HG03280 (cell line): ENCODE measurements at regions not wholly inside any gene's neighbourhood (a gene's known extent, or its start where the extent isn't known, plus 50 kb on each side); places are given as distances from the start of the nearest gene placed in this dataset.

Experiments used
- ATAC-seq: cut with Tn5 transposase; IDR thresholded peaks from one replicate; pipeline ENCODE4 v1.9.1; 2021; ENCODE audit warnings: mild to moderate bottlenecking, moderate library complexity; ENCODE audit not compliant: unreplicated experiment

DNA sequence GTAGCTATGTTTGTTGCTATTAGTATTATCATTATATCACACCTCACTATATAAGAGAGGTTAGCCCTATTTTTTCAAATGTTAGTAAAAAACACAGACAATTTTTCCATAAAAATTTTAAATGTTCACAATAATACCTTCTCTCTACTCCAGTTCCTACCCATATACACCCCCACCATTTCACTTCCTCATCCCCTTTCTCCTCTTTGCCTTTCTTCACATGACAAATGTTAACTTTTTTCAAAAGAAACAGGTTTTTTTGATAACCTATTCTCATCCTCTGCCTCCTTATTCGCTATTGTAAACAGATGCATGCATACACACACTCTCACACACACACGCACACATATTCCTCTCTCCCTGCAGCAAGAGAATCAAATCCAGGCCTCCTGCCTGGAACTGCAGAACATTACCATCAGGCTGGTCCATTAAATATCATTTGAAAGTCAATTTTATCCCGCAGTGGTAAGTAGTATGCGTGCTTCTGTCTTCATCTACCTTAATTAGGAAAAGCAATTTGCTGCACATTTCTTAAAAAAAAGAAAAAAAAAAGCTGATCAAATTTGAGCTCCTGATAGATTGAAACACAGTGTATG is 55.5 kb downstream of the MID1IP1 start:
- ATAC-seq: no peak

DNA sequence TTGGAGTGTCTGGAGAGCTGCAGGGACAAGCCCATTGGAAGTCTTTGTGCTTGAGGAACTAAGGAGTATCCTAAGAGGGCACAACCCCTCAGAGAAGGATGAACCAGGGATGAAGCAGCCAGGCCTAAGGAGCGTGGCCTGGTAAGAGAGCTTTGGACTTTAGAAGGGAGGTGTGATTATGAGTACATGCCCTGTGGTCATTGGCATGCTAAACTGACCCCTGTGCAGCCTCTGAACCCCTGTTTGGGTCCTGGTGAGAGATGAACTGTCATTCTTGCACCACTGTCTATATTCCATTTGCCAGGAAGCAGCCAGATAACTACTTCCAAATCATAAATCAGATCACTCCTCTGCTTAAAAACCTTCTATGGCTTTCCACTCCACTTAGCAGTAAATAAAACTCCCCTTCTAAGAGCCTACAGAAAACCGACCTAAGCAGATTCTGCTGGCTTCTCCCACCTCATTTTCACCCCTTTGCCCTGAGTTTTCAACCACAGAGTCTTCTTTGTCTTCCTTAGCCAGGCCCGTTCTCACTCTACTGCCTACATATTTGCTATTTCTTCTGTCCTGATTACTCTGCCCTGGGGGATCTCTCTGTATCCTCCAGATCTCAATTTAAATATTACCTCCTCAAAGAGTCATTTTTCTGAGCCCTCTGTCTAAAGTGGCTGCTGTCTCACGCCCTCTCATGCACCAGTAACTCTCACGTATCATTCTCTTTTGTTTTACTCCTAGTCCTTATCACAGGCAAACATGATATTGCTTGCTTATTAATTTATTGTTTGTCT is 56.7 kb downstream of the MID1IP1 start:
- ATAC-seq: no peak

- ATAC-seq: no peak
These were observed 58.3 kb downstream of the MID1IP1 start for GRCh38 chrX:38859602-38860001.

DNA sequence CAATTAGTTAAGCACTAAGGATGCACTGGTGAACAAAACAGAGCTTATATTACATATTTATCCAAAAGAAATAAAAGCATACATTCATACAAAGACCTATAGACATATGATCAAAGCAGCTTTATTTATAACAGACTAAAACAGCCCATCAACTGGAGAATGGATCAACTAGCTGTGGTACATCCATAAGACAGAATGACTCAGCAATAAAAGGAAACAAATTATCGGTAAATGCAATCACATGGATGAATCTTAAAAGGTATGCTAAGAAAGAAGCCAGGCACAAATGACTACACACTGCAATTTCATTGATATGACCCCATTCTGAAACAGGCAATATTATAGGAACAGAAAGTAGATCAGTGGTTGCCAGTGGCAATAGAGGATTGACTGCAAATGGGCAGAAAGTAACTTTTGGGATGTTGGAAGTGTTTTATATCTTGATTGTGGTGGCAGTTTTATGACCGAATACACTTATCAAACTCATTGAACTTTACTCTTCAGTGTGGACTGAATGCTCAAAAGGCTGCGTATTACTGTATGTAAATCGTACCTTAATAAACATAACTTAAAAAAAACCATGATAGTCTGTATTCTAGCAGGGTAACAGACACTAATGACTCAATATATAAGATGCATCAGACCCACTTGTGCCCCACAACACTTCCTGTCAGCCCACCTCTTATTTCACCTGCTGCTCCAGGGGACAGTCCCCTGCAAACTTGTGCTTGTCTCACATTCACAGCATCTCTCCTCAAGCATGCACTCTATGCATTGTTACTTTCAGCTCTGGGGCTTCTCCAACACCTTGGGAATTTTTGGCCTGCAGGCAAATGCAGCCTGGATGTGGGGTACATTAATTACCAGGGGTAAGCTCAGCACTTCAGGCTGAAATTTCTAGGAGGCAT is 59.1 kb downstream of the MID1IP1 start:
- ATAC-seq: no peak

DNA sequence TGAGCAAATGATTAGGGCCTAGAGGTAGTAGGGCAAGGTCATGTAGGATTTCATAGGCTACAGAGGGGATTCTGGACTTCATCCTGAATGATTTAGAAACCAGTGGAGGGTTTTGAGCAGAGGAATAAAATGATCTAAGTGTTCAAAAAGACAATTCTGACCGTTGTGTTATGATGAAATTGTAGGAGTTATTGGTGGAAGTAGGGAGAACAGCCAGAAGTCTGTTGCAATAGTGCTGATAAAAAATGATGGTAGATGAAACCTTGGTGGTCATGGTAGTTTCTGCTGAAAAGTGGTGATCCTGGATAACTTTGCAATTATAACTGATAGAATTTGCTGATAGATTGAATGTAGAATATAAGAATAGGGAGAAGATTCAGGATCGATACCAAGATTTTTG is 60.2 kb downstream of the MID1IP1 start:
- no peak for ATAC-seq

GRCh38 chrX:38862100-38862499 is 60.8 kb downstream of the MID1IP1 start:
- ATAC-seq: no peak

DNA sequence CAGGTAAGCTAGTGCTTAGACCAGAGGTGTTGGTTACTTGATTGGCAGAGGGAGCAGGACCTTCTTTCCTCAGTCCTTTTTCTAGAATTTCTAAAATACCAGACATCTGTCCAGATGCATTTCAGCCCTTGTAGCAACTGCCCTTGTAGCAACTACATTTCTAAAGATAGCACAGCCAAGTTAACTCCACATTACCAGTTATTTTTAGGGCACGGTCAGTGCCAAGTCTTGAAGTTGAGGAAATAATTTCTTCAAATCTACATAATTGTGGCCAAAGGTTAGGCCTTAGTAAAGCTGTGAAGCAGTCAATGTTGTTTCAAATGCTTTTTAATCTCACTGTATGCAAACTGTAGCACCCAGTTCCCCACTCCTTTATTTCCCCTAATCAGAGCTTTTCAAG is 62.9 kb downstream of the MID1IP1 start:
- no peak for ATAC-seq

DNA sequence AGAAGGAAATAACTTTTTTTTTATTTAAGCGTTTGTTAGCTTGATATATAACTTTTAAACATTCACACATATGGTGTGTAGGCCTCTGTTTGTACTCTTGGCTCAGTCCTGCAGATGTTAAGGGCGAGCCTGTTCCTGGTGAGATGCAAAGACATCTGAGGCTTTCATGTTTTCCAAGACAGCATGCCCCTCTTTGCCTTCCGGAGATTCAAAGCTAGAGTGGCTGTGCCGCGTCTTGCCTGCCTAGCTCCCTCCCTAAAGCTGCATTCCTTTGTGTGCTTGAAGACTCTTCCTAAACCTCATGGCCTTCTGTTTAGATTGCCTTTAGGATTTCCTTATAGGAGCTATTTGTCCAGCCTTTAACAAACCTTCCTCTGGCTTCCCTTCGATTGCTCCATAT is 67.1 kb downstream of the MID1IP1 start:
- ATAC-seq: no peak

DNA sequence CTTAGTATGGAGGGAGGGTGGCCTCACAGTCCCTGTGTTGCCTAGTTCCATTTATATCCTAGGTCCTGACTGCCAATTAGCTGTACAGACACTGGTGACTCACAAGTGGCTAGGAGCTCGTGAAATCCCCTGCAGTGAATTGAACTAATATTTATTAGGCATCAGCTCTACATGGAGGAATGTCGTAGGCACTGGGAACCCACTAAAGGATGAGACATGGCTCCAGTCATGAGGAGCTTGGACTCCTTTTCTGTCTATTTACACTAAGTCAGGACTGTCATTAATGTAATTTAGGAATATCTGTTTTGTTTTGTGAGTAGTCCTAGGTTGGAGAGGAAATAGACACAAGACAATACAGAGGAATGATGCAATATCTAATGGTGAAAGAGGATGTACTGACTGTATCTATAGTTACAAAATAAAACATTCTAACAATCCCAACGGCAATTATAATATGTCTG is 67.7 kb downstream of the MID1IP1 start:
- ATAC-seq: no peak

- no peak for ATAC-seq
These were observed 69.2 kb downstream of the MID1IP1 start for GRCh38 chrX:38870361-38870895.

- no peak for ATAC-seq
These were observed 70.1 kb downstream of the MID1IP1 start for GRCh38 chrX:38871129-38872029.

DNA sequence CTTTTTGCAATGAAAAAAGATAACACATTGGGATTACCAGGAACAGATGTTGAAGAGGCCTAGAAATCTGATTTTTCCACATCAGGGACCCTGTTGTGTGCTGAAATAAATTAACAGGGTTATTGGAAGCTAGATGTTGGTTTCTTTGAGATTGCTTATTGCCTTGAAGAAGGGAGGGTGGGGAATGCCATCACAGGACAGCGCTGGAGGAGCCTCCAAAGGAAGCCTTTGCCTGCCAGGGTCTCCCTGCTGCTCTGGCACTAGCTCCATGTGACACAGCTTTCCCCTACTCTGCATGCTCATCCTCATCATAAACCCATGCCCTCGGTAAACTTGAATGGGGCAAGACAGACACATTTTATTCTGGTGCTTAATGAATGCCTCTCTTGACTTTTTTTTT is 76.1 kb downstream of the MID1IP1 start:
- no peak for ATAC-seq

DNA sequence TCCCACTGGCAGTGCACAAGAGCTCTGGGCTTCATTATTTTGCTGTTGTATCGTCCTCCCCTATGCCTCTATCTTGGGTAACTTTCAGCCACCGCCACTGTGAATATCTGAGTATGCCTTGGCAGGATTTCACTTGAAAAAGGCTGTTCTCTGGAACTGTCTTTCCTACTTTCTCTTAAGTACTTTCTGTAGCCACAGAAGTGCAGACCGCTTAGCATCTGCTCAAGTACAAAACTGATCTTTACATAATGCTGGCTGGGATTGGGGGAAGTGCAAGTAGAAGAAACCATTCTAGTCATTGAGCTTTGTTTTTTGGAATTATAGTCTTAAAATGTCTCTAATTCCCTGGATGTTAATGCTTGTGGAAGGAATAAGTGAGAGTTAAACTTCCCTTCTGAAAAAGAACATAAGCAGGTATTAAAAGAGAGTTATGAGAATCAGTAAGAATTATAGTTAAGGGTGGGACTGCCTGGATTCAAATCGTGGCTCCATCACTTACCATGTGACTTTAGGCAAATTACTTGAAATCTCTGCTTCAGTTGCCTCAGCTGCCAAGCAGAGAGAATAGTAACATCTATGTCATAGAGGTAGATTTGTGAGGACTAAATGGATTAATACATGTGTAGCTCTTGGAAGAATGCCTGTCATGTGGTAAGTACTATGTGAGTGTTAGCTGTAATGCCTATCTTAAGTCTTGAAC is 77.5 kb downstream of the MID1IP1 start:
- no peak for ATAC-seq

DNA sequence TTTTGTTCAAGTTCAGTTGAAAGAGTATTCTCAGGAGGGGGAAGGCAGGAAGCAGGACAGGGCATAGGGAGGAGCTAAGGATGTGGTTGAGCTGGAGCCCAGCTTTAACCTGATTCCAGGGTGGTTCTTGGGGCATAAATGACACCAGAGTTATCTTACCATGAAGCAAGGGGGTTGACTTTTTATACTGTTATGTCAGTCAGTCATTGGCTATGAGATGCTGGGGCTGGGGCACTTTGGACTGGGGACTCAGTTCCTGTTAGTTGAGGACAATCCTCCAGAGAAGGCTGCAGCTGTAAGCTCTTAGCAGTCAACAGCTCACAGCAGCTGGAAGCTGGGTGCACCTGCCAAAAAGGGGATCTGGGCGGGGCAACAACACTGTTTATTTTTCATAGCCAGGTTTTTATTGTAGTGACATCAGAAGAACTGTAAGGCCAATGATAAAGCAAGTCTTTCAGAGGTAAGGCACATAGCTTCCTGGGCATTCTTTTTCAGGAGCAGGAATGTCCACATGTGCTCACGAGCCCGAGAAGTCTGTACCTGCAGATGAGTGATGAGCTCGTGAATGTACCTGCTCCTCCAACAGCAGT is 78.5 kb downstream of the MID1IP1 start:
- peak; percentile 72 for ATAC-seq

DNA sequence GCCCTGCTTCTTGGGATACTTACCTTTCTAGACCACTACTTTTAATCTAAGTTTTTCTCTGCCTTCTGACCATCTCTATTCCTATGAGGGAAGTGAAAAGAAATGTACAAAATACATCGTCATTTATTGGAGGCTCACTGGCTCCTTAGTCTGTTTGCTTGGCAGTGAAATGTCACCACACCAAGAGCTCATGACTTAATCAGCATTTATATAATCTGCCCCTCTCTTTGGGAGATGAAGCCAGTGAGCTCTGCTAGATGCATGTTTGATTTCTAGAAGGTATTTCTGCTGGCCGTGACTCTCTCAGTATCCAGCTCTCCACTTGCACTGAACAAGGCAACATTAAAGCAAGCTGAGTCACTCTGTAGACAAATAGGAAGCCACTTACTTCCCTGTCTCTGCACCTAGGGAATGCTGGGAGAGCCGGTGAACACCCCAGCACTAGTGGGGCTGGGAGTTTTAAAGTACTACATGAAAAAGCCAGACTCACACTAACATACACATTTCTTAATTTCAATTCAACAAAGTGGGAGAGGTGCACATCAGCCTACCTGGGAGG is 79.1 kb downstream of the MID1IP1 start:
- no peak for ATAC-seq

- ATAC-seq: no peak
These were observed 79.8 kb downstream of the MID1IP1 start for GRCh38 chrX:38881066-38881465.

DNA sequence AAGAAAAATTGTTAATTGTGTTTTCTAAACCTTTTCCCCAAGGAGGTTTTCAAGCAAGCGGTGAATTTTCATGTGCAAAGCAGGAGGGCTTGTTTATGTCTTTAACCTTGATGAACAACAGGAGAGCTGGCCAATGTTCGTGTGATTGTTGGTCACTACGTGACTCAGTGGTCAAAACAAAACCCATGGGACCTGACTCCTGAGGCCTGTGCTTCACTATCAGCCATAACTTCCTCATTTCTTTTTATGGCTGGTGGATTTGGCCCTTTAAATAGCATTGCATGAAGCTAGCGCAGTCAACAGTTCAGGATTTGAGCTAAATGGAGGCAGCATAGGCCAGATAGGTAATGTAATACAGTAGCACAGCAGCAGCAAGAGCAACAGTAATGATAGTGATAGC is 80.5 kb downstream of the MID1IP1 start:
- ATAC-seq: no peak

DNA sequence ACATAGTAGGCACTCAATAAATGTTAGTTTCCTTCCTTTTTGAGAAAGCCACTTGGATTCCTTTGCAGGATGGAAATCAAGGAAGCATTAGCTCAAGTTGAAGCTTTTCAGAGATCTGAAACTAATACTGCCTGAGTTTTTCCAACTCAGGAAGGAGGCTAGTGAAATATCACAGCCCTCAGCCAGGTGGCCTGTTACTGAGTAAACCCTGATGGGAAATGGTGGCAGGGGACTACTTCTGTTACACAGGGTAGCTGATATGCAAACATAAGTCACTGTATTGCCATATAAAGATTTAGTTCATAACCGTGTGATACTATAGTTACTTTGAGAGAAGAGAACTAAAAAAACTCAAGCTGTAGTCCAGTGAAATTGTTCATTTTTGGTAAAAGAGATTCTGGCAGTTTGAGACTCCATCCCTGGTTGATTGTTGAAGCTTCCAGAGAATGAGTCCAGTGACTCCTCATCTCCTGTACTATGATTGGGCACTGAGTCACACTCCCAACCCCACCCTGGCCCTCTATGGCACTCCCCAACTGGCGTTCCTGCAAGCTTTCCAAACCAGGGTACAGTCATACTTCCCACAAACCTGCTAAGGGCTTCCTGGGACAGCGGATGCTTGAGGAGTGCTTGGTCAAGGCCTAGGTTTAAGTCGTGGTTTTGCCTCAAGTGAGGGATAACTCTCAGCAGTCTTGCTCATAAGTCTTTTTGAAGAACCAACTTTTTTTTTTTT is 81.8 kb downstream of the MID1IP1 start:
- ATAC-seq: no peak
